Ishikawa (cell line): ENCODE measurements at regions not wholly inside any gene's neighbourhood (a gene's known extent, or its start where the extent isn't known, plus 50 kb on each side); places are given as distances from the start of the nearest gene placed in this dataset.

ENCODE experiments used
- CEBPB ChIP-seq: IDR thresholded peaks from 2 replicates; pipeline ENCODE4 v1.6.1; 2012
- CREB1 ChIP-seq: IDR thresholded peaks from 2 replicates; pipeline ENCODE4 v1.6.1; 2012; ENCODE audit warnings: low read depth
- EGR1 ChIP-seq: IDR thresholded peaks from 2 replicates; pipeline ENCODE4 v1.6.1; 2012
- EP300 ChIP-seq: IDR thresholded peaks from 2 replicates; pipeline ENCODE4 v1.6.1; 2012; ENCODE audit warnings: borderline replicate concordance
- FOXM1 ChIP-seq: IDR thresholded peaks from 2 replicates; pipeline ENCODE4 v1.6.1; 2012; ENCODE audit warnings: low read depth, borderline replicate concordance
- NFIC ChIP-seq: IDR thresholded peaks from 2 replicates; pipeline ENCODE4 v1.6.1; 2012
- RAD21 ChIP-seq: IDR thresholded peaks from 2 replicates; pipeline ENCODE4 v1.6.1; 2012; ENCODE audit warnings: low read depth
- TAF1 ChIP-seq: IDR thresholded peaks from 2 replicates; pipeline ENCODE4 v1.6.1; 2012; ENCODE audit warnings: low read depth, mild to moderate bottlenecking
- TCF12 ChIP-seq: IDR thresholded peaks from 2 replicates; pipeline ENCODE4 v1.6.1; 2012; ENCODE audit warnings: low read depth
- TEAD4 ChIP-seq: IDR thresholded peaks from 2 replicates; pipeline ENCODE4 v1.6.1; 2012
- USF1 ChIP-seq: IDR thresholded peaks from 2 replicates; pipeline ENCODE4 v1.6.1; 2012
- YY1 ChIP-seq: IDR thresholded peaks from 2 replicates; pipeline ENCODE4 v1.6.1; 2012; ENCODE audit warnings: low read depth
- TF ChIP-seq, protein P1 (sequence below): IDR thresholded peaks from 2 replicates; pipeline ENCODE4 v1.6.1; 2012
- TF ChIP-seq, protein P2 (sequence below): IDR thresholded peaks from 2 replicates; pipeline ENCODE4 v1.6.1; 2012; ENCODE audit warnings: low read depth, mild to moderate bottlenecking

DNA sequence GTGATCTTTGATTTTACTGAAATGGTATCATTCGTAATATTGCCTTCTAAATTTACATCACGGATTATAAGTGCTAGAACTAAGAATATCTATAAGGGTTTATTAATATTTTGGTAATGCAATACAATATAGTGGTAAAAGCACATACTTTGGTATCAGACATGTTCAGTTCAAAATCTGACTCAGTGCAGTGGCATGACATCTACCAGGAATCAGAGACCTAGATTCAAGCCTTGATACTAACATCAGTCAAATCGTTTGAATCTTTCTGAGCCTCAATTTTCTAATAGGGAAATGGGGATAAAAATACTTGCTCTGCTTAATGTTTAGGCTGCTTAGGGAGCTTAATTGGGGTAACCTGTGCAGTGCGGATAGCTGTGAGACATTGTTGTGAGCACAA, 488.0 kb downstream of the BCKDHB start:
- no peak for TF ChIP-seq CREB1
- no peak for TF ChIP-seq TAF1
- no peak for TF ChIP-seq CEBPB
- TF ChIP-seq, protein P1, sequence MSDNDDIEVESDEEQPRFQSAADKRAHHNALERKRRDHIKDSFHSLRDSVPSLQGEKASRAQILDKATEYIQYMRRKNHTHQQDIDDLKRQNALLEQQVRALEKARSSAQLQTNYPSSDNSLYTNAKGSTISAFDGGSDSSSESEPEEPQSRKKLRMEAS, result no peak
- TF ChIP-seq RAD21, result no peak
- no peak for TF ChIP-seq EP300
- no peak for TF ChIP-seq EGR1
- TF ChIP-seq USF1, result no peak
- TF ChIP-seq FOXM1, result no peak
- no peak for TF ChIP-seq NFIC
- TF ChIP-seq, protein P2, sequence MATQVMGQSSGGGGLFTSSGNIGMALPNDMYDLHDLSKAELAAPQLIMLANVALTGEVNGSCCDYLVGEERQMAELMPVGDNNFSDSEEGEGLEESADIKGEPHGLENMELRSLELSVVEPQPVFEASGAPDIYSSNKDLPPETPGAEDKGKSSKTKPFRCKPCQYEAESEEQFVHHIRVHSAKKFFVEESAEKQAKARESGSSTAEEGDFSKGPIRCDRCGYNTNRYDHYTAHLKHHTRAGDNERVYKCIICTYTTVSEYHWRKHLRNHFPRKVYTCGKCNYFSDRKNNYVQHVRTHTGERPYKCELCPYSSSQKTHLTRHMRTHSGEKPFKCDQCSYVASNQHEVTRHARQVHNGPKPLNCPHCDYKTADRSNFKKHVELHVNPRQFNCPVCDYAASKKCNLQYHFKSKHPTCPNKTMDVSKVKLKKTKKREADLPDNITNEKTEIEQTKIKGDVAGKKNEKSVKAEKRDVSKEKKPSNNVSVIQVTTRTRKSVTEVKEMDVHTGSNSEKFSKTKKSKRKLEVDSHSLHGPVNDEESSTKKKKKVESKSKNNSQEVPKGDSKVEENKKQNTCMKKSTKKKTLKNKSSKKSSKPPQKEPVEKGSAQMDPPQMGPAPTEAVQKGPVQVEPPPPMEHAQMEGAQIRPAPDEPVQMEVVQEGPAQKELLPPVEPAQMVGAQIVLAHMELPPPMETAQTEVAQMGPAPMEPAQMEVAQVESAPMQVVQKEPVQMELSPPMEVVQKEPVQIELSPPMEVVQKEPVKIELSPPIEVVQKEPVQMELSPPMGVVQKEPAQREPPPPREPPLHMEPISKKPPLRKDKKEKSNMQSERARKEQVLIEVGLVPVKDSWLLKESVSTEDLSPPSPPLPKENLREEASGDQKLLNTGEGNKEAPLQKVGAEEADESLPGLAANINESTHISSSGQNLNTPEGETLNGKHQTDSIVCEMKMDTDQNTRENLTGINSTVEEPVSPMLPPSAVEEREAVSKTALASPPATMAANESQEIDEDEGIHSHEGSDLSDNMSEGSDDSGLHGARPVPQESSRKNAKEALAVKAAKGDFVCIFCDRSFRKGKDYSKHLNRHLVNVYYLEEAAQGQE, result no peak
- TF ChIP-seq TCF12, result no peak
- no peak for TF ChIP-seq YY1
- TF ChIP-seq TEAD4, result no peak
